Skeletal muscle tissue (tissue), 3 donors: ENCODE measurements at regions not wholly inside any gene's neighbourhood (a gene's known extent, or its start where the extent isn't known, plus 50 kb on each side); places are given as distances from the start of the nearest gene placed in this dataset.

ENCODE experiments used
- H3K27ac ChIP-seq: one replicate; pipeline ENCODE4 v1.7.0; 2013; ENCODE audit warnings: mild to moderate bottlenecking, low read depth, low read length, inconsistent platforms
- H3K27me3 ChIP-seq, 3 donors: one replicate each; pipeline ENCODE4 v1.7.0; 2013; ENCODE audit warnings: low read length in 3 of 3; ENCODE audit not compliant: control insufficient read depth in 3 of 3, insufficient read depth in 3 of 3
- H3K36me3 ChIP-seq, 3 donors: one replicate each; pipeline ENCODE4 v1.7.0; 2013; ENCODE audit warnings: low read length in 3 of 3; ENCODE audit not compliant: control insufficient read depth in 3 of 3, insufficient read depth in 3 of 3
- H3K4me1 ChIP-seq, 3 donors: one replicate each; pipeline ENCODE4 v1.7.0; 2013; ENCODE audit warnings: low read length in 3 of 3, mild to moderate bottlenecking in 3 of 3; ENCODE audit not compliant: control insufficient read depth in 3 of 3, insufficient read depth in 3 of 3
- H3K4me3 ChIP-seq, 3 donors: one replicate each; pipeline ENCODE4 v1.7.0; 2013; ENCODE audit warnings: low read length in 3 of 3
- H3K9ac ChIP-seq, 3 donors: one replicate each; pipeline ENCODE4 v1.7.0; 2013; ENCODE audit warnings: low read length in 3 of 3, mild to moderate bottlenecking in 3 of 3, moderate library complexity in 2 of 3, low read depth in 1 of 3
- H3K9me3 ChIP-seq, 3 donors: one replicate each; pipeline ENCODE4 v1.7.0; 2013; ENCODE audit warnings: low read length in 3 of 3; ENCODE audit not compliant: control insufficient read depth in 3 of 3
- donor health status: Osteomylitis.

DNA sequence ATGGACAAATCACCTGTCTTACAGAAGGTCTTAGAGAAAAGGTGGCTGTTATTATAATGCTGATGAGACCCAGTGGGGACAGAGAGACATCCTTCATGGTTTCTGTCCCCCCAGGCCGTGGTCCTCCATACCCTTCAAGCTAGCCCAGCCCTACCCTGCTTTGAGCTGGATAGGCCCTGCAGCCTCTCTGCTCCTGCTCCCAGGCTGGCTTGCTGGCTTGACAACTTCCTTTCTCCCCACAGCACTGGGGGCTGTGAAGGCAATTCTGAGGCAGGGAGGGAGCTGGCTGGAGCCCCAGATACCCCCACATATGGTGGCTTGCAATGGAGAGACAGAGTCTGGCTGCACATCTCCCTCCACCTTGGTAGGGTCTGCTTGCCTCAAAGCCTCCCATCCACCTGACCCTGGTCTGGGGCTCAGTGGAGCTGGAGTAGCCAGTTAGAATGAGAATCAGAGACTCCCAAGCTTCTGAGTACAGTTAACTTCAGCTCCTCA, 118.2 kb downstream of the PJA1 start:
- H3K9ac ChIP-seq: no peak overlapping the region

DNA sequence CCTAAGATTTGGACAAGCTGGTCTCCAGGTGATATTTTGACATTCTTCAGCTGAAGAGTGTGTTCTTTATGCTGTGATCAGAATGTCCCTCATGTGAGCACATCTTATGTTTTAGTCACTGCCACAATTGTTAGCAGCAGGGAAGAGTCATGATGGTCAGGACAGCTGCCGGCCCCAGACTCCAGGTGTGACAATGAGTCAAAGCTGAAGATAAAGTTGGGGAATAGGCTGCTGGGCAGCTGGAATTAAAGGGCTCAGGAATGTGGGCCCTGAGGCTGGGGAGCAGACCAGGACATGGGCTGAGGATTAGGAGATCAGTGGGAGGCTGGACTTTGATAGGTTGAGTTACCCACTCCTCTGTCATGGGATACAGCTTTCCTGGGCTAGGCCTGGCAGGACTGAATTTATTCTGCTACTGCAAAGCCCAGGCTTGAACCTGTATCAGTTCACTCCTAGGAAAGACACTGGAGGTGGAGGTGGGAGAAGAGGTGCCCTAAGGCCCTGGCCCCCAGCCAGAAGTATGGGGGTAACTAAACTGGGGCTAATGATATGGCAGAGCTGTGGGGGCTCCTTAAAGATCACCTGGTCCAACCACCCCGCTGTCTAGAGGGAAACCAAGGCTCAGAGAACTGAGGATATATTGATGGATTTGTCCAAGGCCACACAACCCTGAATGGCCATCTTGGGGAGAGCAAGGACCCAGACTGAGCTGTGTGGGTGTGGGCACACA, 119.5 kb downstream of the PJA1 start:
- Histone ChIP-seq H3K9me3 (no peaks in the 10 kb centered on the region), H3K36me3 (no peaks in the 10 kb centered on the region), H3K27me3 (peaks cover 0 to 12% (median 0%) of the 10 kb centered on the region in 3 donors), H3K4me3 (no peak overlapping the region), H3K9ac (no peak overlapping the region), H3K27ac (no peak overlapping the region), H3K4me1 (no peaks in the 10 kb centered on the region)

More for the DNA sequence above, 118.2 kb downstream of the PJA1 start:
- Histone ChIP-seq H3K4me3 (no peak overlapping the region), H3K9me3 (no peaks in the 10 kb centered on the region), H3K4me1 (no peaks in the 10 kb centered on the region), H3K36me3 (no peaks in the 10 kb centered on the region), H3K27me3 (peaks cover 0 to 16% (median 0%) of the 10 kb centered on the region in 3 donors), H3K27ac (no peak overlapping the region)

- peaks cover 0 to 2% (median 0%) of the 10 kb centered on the region in 3 donors for H3K27me3 ChIP-seq
- no peaks in the 10 kb centered on the region for H3K36me3 ChIP-seq
- no peaks in the 10 kb centered on the region for H3K4me1 ChIP-seq
- H3K9me3 ChIP-seq: no peaks in the 10 kb centered on the region
- H3K27ac ChIP-seq: no peak overlapping the region
- no peak overlapping the region for H3K9ac ChIP-seq
- no peak overlapping the region for H3K4me3 ChIP-seq
These were observed 126.4 kb downstream of the PJA1 start for GRCh38 chrX:69038816-69039215.

DNA sequence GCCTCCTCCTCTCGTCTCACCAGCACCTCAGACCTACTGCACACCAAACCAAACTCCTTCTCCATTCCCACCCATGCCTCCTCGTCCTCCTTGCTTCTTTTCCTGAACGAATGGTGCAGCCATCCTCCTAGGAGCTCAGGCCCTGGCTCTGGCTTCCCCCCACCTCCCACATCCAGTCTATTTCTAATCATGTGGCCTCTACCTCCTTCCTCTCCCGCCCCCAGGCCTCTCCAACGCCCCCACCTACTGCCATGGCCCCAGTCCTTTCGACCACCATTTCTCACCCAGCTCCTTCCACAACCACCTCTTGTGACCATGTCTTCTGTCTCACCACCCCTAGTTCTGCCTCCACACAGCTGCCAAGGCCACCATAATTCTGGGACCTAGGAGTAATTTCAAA, 127.1 kb downstream of the PJA1 start:
- H3K9ac ChIP-seq: no peak overlapping the region
- H3K27me3 ChIP-seq: peaks cover 0 to 2% (median 0%) of the 10 kb centered on the region in 3 donors
- no peaks in the 10 kb centered on the region for H3K9me3 ChIP-seq
- no peak overlapping the region for H3K27ac ChIP-seq
- H3K4me3 ChIP-seq: no peak overlapping the region
- no peaks in the 10 kb centered on the region for H3K4me1 ChIP-seq
- no peaks in the 10 kb centered on the region for H3K36me3 ChIP-seq

- Histone ChIP-seq H3K9ac (no peak overlapping the region), H3K4me3 (no peak overlapping the region), H3K27ac (no peak overlapping the region), H3K4me1 (no peaks in the 10 kb centered on the region), H3K27me3 (peaks cover 0 to 2% (median 0%) of the 10 kb centered on the region in 3 donors), H3K9me3 (no peaks in the 10 kb centered on the region), H3K36me3 (no peaks in the 10 kb centered on the region)
These were observed 127.5 kb downstream of the PJA1 start for GRCh38 chrX:69037786-69038185.

DNA sequence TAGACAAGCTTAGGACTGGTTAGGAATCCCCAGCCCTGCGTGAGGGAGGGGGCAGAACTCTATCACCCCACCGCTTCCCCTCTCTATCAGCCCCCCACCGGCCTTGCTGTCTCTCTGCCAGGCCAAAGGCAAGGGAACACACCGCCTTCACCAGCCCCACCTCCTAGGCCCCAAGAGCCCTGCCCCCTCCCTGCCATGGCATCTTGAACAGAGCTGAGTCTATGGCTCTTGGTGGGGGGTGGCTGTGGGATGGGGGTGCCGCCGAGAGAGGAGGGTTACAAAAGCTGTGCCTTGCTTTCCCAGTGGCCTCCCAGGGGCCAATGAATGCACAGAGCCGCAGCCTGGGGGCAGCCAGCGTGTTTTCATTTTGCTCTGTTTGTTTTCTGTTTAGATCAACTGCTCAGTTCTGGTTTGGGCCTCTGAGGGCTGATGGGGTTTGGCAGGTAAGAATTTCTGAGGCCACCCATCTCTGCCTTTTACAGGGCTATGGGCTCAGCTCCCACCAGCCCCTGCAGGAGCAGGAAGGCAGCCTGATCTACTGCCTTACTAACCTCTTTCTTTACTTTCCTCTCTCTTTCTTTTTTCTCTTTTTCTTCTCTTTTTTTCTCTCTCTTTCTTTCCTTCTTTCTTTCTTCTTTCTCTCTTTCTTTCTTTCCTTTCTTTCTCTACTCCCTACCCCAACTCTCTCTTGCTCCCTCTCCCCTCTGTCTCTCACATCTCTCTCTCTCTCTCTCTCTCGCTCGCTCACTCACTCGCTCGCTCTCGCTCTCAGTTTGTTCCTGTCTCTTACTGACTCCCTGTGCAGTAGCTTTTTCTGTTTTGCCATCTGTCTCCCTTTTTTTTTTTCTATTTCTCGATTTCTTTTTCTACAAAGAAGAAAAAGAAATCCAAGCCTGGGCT, 128.3 kb downstream of the PJA1 start:
- H3K4me3 ChIP-seq: no peak overlapping the region
- peaks cover 0 to 2% (median 0%) of the 10 kb centered on the region in 3 donors for H3K27me3 ChIP-seq
- no peaks in the 10 kb centered on the region for H3K4me1 ChIP-seq
- H3K9me3 ChIP-seq: no peaks in the 10 kb centered on the region
- no peak overlapping the region for H3K9ac ChIP-seq
- H3K36me3 ChIP-seq: no peaks in the 10 kb centered on the region
- H3K27ac ChIP-seq: no peak overlapping the region

GRCh38 chrX:69034451-69034850, 130.8 kb downstream of the PJA1 start:
- no peaks in the 10 kb centered on the region for H3K4me1 ChIP-seq
- no peaks in the 10 kb centered on the region for H3K36me3 ChIP-seq
- no peak overlapping the region for H3K27ac ChIP-seq
- H3K9me3 ChIP-seq: no peaks in the 10 kb centered on the region
- H3K4me3 ChIP-seq: no peak overlapping the region
- peaks cover 0 to 2% (median 0%) of the 10 kb centered on the region in 3 donors for H3K27me3 ChIP-seq
- H3K9ac ChIP-seq: no peak overlapping the region

- no peak overlapping the region for H3K27ac ChIP-seq
- H3K4me1 ChIP-seq: no peaks in the 10 kb centered on the region
- H3K9ac ChIP-seq: no peak overlapping the region
- no peaks in the 10 kb centered on the region for H3K9me3 ChIP-seq
- peaks cover 0 to 2% (median 0%) of the 10 kb centered on the region in 3 donors for H3K27me3 ChIP-seq
- H3K36me3 ChIP-seq: no peaks in the 10 kb centered on the region
- H3K4me3 ChIP-seq: no peak overlapping the region
These were observed 131.3 kb downstream of the PJA1 start for GRCh38 chrX:69033936-69034335.

DNA sequence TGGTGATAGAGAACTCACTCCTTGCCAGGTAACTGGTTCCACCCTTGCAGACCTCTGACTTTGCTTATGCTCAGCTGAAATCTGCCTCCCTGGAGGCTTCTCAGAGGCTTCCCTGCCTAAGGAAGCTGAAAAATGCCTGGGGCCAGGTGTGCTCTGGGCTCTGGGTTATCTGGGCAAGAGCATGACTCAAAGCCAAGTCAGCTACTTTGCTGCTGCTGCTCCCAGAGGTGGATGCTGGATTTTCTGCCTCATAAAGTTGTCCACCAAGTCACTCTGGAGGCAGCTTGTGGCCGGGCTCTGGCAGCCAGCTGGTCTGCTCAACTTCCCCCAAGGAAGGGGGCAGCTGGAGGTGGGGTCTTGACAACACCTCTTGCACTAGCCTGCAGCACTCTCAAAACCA, 132.7 kb downstream of the PJA1 start:
- Histone ChIP-seq H3K4me3 (no peak overlapping the region), H3K27ac (no peak overlapping the region), H3K9me3 (no peaks in the 10 kb centered on the region), H3K36me3 (no peaks in the 10 kb centered on the region), H3K9ac (no peak overlapping the region), H3K27me3 (peaks cover 0 to 2% (median 0%) of the 10 kb centered on the region in 3 donors), H3K4me1 (no peaks in the 10 kb centered on the region)

DNA sequence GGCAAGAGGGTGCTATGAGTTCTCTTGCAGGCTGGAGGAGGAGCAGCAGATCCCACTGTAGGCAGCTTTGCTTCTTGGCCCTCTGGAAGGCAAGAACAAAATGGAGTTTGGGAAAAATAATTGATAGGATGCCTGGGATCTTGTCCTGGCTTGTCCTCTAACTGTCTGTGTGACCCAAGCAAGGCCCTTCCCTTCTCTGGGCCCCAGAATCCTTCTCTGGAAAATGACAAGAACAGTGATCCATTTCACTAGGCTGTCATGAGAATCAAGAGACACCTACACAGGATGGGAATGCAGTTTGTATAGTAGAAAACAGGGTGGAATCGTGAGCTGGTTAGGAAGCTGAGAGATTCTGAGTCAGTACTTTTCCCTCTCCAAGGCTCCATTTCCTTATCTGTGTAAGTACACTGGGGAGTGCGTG, 133.3 kb downstream of the PJA1 start:
- Histone ChIP-seq H3K27me3 (peaks cover 0 to 6% (median 0%) of the 10 kb centered on the region in 3 donors), H3K9me3 (no peaks in the 10 kb centered on the region), H3K36me3 (no peaks in the 10 kb centered on the region), H3K4me1 (peaks cover 0 to 4% (median 3%) of the 10 kb centered on the region in 3 donors), H3K27ac (no peak overlapping the region), H3K4me3 (no peak overlapping the region), H3K9ac (no peak overlapping the region)
